Gastroesophageal sphincter (tissue), 4 donors: ENCODE measurements at regions not wholly inside any gene's neighbourhood (a gene's known extent, or its start where the extent isn't known, plus 50 kb on each side); places are given as distances from the start of the nearest gene placed in this dataset.
"Not testable (repeated sequence)": the region's sequence is repeated elsewhere in the genome, so short reads cannot be mapped to it uniquely, and the experiment has no call there.

ENCODE experiments used
- ATAC-seq: fragments of 150-250 bp; one replicate; pipeline ENCODE4 v1.9.1; 2016; ENCODE audit warnings: mild to moderate bottlenecking, moderate library complexity
- H3K27ac ChIP-seq, 4 donors: fragments of 200-600 bp; sonication (generic) in 3 of 4; 1 replicate in 3 of 4; 2 replicates in 1 of 4; pipeline ENCODE4 v1.5.1; 2016 to 2019
- H3K27me3 ChIP-seq: fragments of 200-600 bp; sonication (generic); one replicate; pipeline ENCODE4 v1.5.1; 2019
- H3K36me3 ChIP-seq, 2 donors: fragments of 200-600 bp; sonication (generic); one replicate each; pipeline ENCODE4 v1.5.1; 2019; ENCODE audit warnings: control low read depth in 1 of 2
- H3K4me1 ChIP-seq, 3 donors: fragments of 200-600 bp; sonication (generic); 1 replicate in 2 of 3; 2 replicates in 1 of 3; pipeline ENCODE4 v1.5.1; 2016 to 2019; ENCODE audit warnings: control low read depth in 2 of 3
- H3K4me3 ChIP-seq, 2 donors: fragments of 200-600 bp; sonication (generic); one replicate each; pipeline ENCODE4 v1.5.1; 2019; ENCODE audit warnings: mild to moderate bottlenecking in 1 of 2, moderate library complexity in 1 of 2
- H3K9me3 ChIP-seq, 3 donors: fragments of 200-600 bp; sonication (generic); one replicate each; pipeline ENCODE4 v1.5.1; 2017 to 2019; ENCODE audit warnings: control low read depth in 2 of 3
- EP300 ChIP-seq: sonication (generic); formaldehyde crosslinking; IDR thresholded peaks from one replicate; pipeline ENCODE4 v1.6.1; 2017; ENCODE audit warnings: antibody characterized with exemption, mild to moderate bottlenecking
- POLR2A ChIP-seq, 2 donors: fragments of 450-650 bp; IDR thresholded peaks; one replicate each; pipeline ENCODE4 v1.6.1; 2017; ENCODE audit warnings: antibody characterized with exemption in 2 of 2, mild to moderate bottlenecking in 2 of 2, moderate library complexity in 1 of 2
- POLR2AphosphoS5 ChIP-seq: sonication (generic); formaldehyde crosslinking; IDR thresholded peaks from one replicate; pipeline ENCODE4 v1.6.1; 2017; ENCODE audit warnings: antibody characterized with exemption
- WGBS, 2 donors: methylation state at CpG; one replicate each; pipeline ENCODE4 v1.1.5; 2018; ENCODE audit warnings: low coverage in 1 of 2; 5-methylcytosine and 5-hydroxymethylcytosine counted together
- TF ChIP-seq, protein P1 (sequence below), 4 experiments: fragments of 200-600 bp in 2 of 4; fragments of 450-650 bp in 2 of 4; sonication (generic) in 1 of 4; IDR thresholded peaks; one replicate each; pipeline ENCODE4 v1.5.1; 2017 to 2019; ENCODE audit warnings: antibody characterized with exemption in 4 of 4, mild to moderate bottlenecking in 2 of 4, moderate library complexity in 2 of 4

DNA sequence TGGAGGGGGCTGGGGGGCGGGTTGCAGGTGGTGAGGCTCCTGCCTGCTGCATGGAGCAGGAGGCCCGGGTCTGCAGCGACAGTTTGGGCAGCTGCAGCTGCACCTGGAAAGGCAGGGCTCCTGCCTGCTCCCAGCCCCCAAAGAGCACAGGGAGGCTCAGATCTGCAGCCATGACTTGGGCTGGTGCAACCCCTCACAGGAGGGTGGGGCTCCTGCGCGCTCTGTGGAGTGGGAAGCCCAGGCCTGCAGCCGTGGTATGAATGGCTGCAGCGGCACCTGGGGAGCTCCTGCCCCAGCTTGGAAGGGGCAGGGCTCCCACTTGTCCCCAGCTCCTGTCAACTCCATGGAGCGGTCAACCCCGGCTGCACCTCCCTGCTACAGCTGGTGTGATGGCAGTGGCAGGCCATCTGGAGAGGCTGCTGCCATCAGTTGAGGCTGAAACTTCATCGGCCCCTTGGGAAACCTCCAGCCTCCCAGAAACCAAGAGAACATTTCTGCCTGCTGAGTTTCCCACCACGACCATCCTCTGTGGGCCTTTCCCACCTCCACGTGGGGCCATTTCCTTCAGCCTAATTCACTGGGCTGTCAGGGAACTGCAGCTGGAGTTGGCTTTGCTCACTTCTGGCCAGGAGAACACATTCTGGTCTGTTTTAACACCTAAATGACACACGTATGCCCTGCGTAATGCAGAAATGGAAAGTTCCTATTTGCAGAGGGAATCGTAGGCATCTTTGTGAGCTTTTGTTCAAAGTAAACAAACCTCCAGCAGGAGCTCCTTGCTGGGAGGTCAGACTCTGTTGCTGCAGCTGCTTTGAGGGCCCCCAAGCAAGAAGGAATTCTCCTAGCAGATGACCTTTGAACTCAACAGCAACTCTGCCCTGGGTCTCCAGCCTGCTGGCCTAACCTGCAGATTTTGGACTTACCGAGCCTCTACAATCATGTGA, 429.0 kb downstream of the PREX1 start:
- Histone ChIP-seq H3K36me3 (no peaks in the 10 kb centered on the region), H3K4me3 (no peak overlapping the region), H3K4me1 (peaks cover 0 to 12% (median 2%) of the 10 kb centered on the region in 3 donors), H3K27ac (no peak overlapping the region), H3K27me3 (no peaks in the 10 kb centered on the region), H3K9me3 (no peaks in the 10 kb centered on the region)
- TF ChIP-seq POLR2A (IDR thresholded peaks at IDR 0.05) = no peak
- TF ChIP-seq, protein P1, sequence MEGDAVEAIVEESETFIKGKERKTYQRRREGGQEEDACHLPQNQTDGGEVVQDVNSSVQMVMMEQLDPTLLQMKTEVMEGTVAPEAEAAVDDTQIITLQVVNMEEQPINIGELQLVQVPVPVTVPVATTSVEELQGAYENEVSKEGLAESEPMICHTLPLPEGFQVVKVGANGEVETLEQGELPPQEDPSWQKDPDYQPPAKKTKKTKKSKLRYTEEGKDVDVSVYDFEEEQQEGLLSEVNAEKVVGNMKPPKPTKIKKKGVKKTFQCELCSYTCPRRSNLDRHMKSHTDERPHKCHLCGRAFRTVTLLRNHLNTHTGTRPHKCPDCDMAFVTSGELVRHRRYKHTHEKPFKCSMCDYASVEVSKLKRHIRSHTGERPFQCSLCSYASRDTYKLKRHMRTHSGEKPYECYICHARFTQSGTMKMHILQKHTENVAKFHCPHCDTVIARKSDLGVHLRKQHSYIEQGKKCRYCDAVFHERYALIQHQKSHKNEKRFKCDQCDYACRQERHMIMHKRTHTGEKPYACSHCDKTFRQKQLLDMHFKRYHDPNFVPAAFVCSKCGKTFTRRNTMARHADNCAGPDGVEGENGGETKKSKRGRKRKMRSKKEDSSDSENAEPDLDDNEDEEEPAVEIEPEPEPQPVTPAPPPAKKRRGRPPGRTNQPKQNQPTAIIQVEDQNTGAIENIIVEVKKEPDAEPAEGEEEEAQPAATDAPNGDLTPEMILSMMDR (IDR thresholded peaks at IDR 0.05) = no peak
- no peak for TF ChIP-seq EP300
- TF ChIP-seq POLR2AphosphoS5 = no peak
- 54 to 57% methylated on average over 2 to 6 of the region's 16 CpGs for WGBS, 2 donors
- ATAC-seq = no peak

DNA sequence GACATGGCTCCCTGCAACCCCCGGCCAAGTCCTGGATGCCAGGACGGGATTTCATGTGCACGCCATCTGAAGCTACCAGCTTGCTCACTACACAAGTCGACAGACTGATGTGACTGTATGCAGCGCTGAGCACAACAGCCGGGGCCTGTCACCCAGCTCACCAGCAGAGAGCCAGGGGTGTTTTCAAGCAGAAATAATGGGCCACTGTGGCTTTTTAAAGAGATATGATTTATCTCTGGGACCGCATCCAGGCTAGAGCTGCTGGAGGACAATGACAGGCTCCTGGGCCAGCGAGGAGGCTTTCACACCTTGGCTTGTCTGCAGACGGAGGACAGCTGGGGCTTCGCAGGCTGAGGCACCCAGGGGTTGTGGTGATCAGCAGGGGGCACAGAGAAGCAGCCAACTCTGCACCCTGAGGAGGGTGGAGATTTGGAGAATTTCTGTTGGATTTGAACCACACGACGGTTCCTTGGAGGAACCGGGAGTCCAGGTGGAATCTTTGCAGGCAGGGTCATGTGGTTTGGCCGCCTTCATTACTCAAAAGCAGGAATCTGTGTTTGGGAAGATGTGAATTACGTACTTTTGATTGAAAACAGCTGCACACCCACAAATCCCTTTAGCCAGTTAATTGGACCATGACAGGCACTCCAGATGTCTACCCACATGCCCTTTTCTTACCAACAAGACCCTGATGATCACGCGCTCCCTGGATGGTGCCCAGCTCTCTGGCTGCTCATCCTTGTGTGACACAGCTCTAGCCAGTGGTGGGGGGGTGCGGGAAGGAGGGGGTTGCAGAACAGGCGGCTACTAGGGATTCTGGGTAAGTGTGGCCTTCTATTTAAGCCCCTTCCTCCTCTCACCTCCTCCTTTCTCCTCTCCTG, 430.6 kb downstream of the PREX1 start:
- WGBS, 2 donors = 51 to 62% methylated on average over 5 to 7 of the region's 19 CpGs
- not testable (repeated sequence) for H3K27ac ChIP-seq

DNA sequence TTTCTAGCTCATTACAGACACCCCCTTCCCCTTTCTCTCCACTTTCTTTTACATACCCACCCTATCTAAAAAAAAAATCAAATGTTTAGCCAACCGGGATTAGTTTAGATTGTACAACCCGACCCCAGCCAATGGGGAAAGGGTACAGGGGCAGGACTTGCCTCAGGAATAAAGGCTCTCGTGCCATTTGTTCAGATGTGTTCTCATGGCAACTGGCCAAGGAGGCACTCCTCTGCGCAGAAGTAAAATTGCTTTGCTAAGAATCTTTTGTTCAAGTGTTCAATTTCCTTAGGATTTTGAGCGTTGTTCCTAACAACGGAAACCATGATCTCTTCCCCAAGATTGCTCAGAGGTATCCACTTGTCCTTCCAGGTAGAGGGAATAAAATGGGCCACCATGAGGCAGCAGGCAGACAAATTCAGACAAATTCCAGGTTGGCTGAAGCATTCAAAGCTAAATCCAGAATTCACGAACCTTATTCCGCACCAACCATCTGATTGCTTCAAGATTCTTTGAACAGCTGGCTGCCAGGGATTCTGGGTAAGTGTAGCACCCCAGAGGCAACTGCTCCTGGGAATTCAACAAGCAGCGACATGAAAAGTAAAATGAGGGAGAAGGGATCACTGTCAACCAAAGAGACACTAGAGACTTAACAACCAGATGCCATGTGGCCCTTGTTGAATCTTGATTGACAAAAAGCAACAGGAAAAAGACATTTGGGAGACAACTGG, 431.8 kb downstream of the PREX1 start:
- TF ChIP-seq POLR2A (IDR thresholded peaks at IDR 0.05) = no peak
- no peak for TF ChIP-seq EP300
- TF ChIP-seq, protein P1 (IDR thresholded peaks at IDR 0.05) = no peak
- TF ChIP-seq POLR2AphosphoS5 = no peak
- Histone ChIP-seq H3K4me1 (peaks cover 0 to 12% (median 2%) of the 10 kb centered on the region in 3 donors), H3K36me3 (no peaks in the 10 kb centered on the region), H3K27ac (no peak overlapping the region), H3K4me3 (no peak overlapping the region), H3K9me3 (peaks cover 0 to 8% (median 0%) of the 10 kb centered on the region in 3 donors), H3K27me3 (no peaks in the 10 kb centered on the region)
- 65 to 71% methylated on average over 1 to 6 of the region's 9 CpGs for WGBS, 2 donors
- ATAC-seq = no peak

More for the DNA sequence above, 430.6 kb downstream of the PREX1 start:
- not testable (repeated sequence) for ATAC-seq, H3K27me3 ChIP-seq, H3K4me3 ChIP-seq, H3K9me3 ChIP-seq, H3K36me3 ChIP-seq
- peaks cover 0 to 12% (median 2%) of the 10 kb centered on the region in 3 donors for H3K4me1 ChIP-seq

DNA sequence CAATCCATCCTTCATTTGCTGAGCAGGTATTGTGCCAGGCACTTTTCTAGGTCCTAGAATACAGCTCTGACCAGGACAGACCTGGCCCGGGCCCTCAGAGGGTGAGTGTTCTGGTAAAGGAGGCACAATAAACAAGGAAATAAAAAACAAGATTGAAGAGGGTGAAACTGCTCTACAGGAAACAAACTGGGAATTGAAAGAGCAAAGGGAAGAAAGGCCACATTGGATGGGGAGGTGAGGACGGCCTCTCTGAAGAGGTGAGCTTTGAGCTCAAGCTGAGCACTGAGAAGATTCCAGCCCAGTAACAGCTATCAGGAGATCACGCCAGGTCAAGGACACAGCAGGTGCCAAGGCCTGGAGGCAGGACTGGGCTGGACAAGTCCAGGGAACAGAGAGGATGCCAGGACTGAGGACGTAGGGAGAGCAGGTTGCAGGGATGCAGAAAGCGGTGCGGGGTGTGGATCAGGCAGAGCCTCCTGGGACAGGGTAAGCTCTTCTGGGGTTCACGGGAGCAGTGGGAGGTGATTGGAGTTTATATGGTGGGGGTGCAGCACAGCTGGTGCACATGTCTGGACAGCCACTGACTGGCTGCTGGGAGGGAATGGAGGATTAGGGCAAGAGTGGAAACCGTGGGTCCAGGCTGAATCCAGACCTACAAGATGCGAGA, 433.3 kb downstream of the PREX1 start:
- H3K27ac ChIP-seq = no peak overlapping the region
- TF ChIP-seq EP300 (no peak), POLR2A (IDR thresholded peaks at IDR 0.05) (no peak), POLR2AphosphoS5 (no peak)
- TF ChIP-seq, protein P1 (IDR thresholded peaks at IDR 0.05) = no peak
- no peak for ATAC-seq
- H3K36me3 ChIP-seq = no peaks in the 10 kb centered on the region
- WGBS, 2 donors = 82 to 96% methylated on average over 3 to 4 of the region's 9 CpGs
- no peaks in the 10 kb centered on the region for H3K27me3 ChIP-seq
- H3K4me3 ChIP-seq = no peak overlapping the region
- H3K4me1 ChIP-seq = peaks cover 0 to 12% (median 2%) of the 10 kb centered on the region in 3 donors
- peaks cover 0 to 8% (median 0%) of the 10 kb centered on the region in 3 donors for H3K9me3 ChIP-seq
